Suprapubic skin (tissue), 4 donors: ENCODE measurements at regions not wholly inside any gene's neighbourhood (a gene's known extent, or its start where the extent isn't known, plus 50 kb on each side); places are given as distances from the start of the nearest gene placed in this dataset.
"Not testable (repeated sequence)": the region's sequence is repeated elsewhere in the genome, so short reads cannot be mapped to it uniquely, and the experiment has no call there.

Source experiments
- DNase-seq, 2 donors: peaks; one replicate each; pipeline ENCODE4 v3.0.0-alpha.2; 2019; ENCODE audit warnings: low spot score in 2 of 2
- H3K27ac ChIP-seq: fragments of 200-600 bp; sonication (generic); one replicate; pipeline ENCODE4 v1.5.1; 2019
- H3K27me3 ChIP-seq: fragments of 200-600 bp; sonication (generic); one replicate; pipeline ENCODE4 v1.5.1; 2019
- H3K36me3 ChIP-seq: fragments of 200-600 bp; sonication (generic); one replicate; pipeline ENCODE4 v1.5.1; 2019
- H3K4me1 ChIP-seq: fragments of 200-600 bp; sonication (generic); one replicate; pipeline ENCODE4 v1.5.1; 2019
- H3K4me3 ChIP-seq: fragments of 200-600 bp; sonication (generic); one replicate; pipeline ENCODE4 v1.5.1; 2019; ENCODE audit warnings: mild to moderate bottlenecking
- H3K9me3 ChIP-seq: fragments of 200-600 bp; sonication (generic); one replicate; pipeline ENCODE4 v1.5.1; 2019
- EP300 ChIP-seq: sonication (generic); formaldehyde crosslinking; IDR thresholded peaks from one replicate; pipeline ENCODE4 v1.6.1; 2017; ENCODE audit warnings: antibody characterized with exemption
- POLR2A ChIP-seq, 2 donors: fragments of 450-650 bp; IDR thresholded peaks; one replicate each; pipeline ENCODE4 v1.6.1; 2017; ENCODE audit warnings: antibody characterized with exemption in 2 of 2, mild to moderate bottlenecking in 2 of 2, moderate library complexity in 2 of 2
- POLR2AphosphoS5 ChIP-seq, 3 donors: sonication (generic); formaldehyde crosslinking; IDR thresholded peaks; one replicate each; pipeline ENCODE4 v1.6.1; 2017; ENCODE audit warnings: antibody characterized with exemption in 3 of 3
- WGBS: methylation state at CpG from one replicate; pipeline ENCODE4 v1.1.5; 2018; 5-methylcytosine and 5-hydroxymethylcytosine counted together
- TF ChIP-seq, protein P1 (sequence below), 2 donors: fragments of 200-600 bp in 1 of 2; fragments of 450-650 bp in 1 of 2; sonication (generic) in 1 of 2; IDR thresholded peaks; one replicate each; pipeline ENCODE4 v1.5.1; 2016 to 2019; ENCODE audit warnings: antibody characterized with exemption in 2 of 2, mild to moderate bottlenecking in 1 of 2, moderate library complexity in 1 of 2

DNA sequence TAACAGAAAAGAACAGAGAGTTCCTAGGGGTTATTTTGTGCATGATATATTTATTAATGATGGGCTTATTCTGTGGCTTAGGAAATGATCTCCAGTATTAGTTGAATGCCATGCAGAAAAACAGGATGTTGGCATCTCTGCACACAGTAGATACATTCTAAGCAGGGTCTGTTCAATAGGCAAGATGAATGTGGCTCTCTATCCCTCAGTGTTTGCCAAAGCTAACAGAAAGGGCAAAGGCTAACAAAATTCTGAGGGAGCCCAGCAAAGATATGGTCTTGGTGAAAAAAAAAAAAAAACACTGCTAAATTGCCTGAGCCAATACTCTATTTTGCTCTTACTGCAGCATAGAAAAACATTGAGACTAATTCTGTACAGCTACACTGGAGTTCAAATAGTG is 1095.8 kb downstream of the UQCRFS1 start:
- no peak for DNase-seq
- Histone ChIP-seq H3K4me1 (no peaks in the 10 kb centered on the region), H3K36me3 (no peaks in the 10 kb centered on the region), H3K4me3 (no peak overlapping the region), H3K27ac (no peak overlapping the region), H3K9me3 (no peaks in the 10 kb centered on the region), H3K27me3 (no peaks in the 10 kb centered on the region)
- TF ChIP-seq POLR2A (IDR thresholded peaks at IDR 0.05): no peak
- no peak for TF ChIP-seq EP300
- TF ChIP-seq, protein P1, sequence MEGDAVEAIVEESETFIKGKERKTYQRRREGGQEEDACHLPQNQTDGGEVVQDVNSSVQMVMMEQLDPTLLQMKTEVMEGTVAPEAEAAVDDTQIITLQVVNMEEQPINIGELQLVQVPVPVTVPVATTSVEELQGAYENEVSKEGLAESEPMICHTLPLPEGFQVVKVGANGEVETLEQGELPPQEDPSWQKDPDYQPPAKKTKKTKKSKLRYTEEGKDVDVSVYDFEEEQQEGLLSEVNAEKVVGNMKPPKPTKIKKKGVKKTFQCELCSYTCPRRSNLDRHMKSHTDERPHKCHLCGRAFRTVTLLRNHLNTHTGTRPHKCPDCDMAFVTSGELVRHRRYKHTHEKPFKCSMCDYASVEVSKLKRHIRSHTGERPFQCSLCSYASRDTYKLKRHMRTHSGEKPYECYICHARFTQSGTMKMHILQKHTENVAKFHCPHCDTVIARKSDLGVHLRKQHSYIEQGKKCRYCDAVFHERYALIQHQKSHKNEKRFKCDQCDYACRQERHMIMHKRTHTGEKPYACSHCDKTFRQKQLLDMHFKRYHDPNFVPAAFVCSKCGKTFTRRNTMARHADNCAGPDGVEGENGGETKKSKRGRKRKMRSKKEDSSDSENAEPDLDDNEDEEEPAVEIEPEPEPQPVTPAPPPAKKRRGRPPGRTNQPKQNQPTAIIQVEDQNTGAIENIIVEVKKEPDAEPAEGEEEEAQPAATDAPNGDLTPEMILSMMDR (IDR thresholded peaks at IDR 0.05): no peak
- TF ChIP-seq POLR2AphosphoS5 (IDR thresholded peaks at IDR 0.05): no peak

DNA sequence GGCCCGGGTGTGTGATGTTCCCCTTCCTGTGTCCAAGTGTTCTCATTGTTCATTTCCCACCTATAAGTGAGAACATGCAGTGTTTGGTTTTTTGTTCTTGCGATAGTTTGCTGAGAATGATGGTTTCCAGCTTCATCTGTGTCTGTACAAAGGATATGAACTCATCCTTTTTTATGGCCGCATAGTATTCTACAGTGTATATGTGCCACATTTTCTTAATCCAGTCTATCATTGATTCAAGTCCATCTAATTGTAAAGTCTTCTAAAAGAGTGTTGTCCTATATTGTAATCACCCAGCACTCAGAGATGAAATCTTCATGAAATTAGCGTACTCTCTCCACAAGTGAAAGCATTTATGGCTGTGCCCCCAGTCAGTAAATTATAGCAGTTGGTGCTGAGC is 1096.6 kb downstream of the UQCRFS1 start:
- WGBS: 95% methylated on average over 4 of the region's 4 CpGs
- H3K4me3 ChIP-seq, H3K36me3 ChIP-seq, H3K27me3 ChIP-seq, H3K4me1 ChIP-seq, DNase-seq, H3K27ac ChIP-seq, H3K9me3 ChIP-seq: not testable (repeated sequence)

DNA sequence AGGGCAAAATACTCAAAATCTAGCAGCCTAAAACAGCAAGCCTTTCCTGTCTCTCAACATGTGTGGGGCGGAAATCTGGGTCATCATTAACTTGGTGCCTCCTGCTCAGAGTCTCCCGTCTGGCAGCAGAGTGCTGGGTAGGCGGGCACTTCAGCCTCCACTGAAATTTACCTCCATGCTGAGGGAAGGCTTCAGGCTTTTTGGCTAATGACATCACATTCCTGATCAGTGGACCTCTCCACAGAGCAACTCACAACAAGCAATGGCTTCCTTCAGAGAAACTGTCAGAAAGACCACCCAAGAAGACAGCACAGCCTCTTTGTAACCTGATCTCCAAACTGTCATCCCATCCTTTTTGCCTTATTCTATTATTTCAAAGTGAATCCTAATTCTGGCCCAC is 1109.0 kb downstream of the UQCRFS1 start:
- peaks cover 2% of the 10 kb centered on the region for H3K9me3 ChIP-seq
- no peak overlapping the region for H3K4me3 ChIP-seq
- no peaks in the 10 kb centered on the region for H3K4me1 ChIP-seq
- no peaks in the 10 kb centered on the region for H3K27me3 ChIP-seq
- TF ChIP-seq EP300 (no peak), POLR2AphosphoS5 (IDR thresholded peaks at IDR 0.05) (no peak), POLR2A (IDR thresholded peaks at IDR 0.05) (no peak)
- TF ChIP-seq, protein P1 (IDR thresholded peaks at IDR 0.05): no peak
- no peaks in the 10 kb centered on the region for H3K36me3 ChIP-seq
- WGBS: 24% methylated on average over 3 of the region's 3 CpGs
- DNase-seq: no peak
- no peak overlapping the region for H3K27ac ChIP-seq

DNA sequence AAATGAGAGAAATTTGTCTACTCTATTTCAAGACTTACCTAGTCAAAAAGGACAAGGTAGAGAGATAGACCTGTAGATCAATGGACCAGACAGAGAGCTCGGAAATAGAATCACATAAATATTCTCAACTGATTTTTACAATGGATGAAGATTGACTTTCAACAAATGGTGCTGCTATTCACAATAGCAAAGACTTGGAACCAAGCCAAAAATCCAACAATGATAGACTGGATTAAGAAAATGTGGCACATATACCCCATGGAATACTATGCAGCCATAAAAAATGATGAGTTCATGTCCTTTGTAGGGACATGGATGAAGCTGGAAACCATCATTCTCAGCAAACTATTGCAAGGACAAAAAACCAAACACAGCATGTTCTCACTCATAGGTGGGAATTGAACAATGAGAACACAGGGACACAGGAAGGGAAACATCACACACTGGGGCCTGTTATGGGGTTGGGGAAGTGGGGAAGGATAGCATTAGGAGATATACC is 1128.2 kb downstream of the UQCRFS1 start:
- 84% methylated on average over 1 of the region's 1 CpG for WGBS
- DNase-seq, H3K27ac ChIP-seq, H3K36me3 ChIP-seq, H3K27me3 ChIP-seq, H3K4me3 ChIP-seq, H3K4me1 ChIP-seq, H3K9me3 ChIP-seq: not testable (repeated sequence)

DNA sequence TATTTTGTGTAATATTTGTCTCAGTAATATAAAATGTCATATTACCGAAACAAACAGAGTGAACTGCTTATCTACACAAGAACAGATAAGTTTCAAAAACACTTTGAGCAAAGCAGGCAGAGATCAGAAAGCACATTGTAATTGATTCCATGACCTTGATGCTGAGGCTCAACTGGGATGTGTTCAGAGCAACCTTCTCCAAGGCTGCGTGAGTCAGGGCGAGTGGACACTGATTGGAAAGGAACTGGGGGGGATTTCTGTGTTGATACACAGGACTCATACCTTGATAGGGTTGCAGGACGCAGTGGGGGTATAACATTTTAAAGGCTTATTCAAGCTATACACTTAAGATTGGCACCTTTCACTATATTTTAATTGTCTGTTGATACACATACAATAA is 1136.3 kb downstream of the UQCRFS1 start:
- DNase-seq: no peak
- no peak overlapping the region for H3K27ac ChIP-seq
- TF ChIP-seq, protein P1 (IDR thresholded peaks at IDR 0.05): no peak
- TF ChIP-seq EP300 (no peak), POLR2AphosphoS5 (IDR thresholded peaks at IDR 0.05) (no peak), POLR2A (IDR thresholded peaks at IDR 0.05) (no peak)
- H3K27me3 ChIP-seq: no peaks in the 10 kb centered on the region
- H3K36me3 ChIP-seq: no peaks in the 10 kb centered on the region
- no peaks in the 10 kb centered on the region for H3K9me3 ChIP-seq
- WGBS: 84% methylated on average over 4 of the region's 4 CpGs
- no peak overlapping the region for H3K4me3 ChIP-seq
- no peaks in the 10 kb centered on the region for H3K4me1 ChIP-seq

DNA sequence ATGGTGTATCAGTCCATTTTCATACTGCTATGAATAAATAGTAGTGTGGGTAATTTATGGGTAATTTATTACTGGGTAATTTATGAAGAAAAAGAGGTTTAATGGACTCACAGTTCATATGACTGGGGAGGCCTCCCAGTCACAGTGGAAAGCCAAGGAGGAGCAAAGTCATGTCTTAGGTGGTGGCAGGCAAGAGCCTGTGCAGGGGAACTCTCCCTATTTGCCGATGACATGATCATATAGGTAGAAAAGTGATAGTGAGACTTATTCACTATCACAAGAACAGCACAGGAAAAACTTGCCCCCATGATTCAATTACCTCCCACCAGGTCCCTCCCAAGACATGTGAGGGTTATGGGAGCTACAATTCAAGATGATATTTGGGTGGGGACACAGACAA is 1137.7 kb downstream of the UQCRFS1 start:
- no peaks in the 10 kb centered on the region for H3K27me3 ChIP-seq
- no peak overlapping the region for H3K4me3 ChIP-seq
- 100% methylated on average over 1 of the region's 1 CpG for WGBS
- no peak overlapping the region for H3K27ac ChIP-seq
- no peaks in the 10 kb centered on the region for H3K9me3 ChIP-seq
- DNase-seq: no peak
- TF ChIP-seq POLR2AphosphoS5 (IDR thresholded peaks at IDR 0.05) (no peak), EP300 (no peak), POLR2A (IDR thresholded peaks at IDR 0.05) (no peak)
- TF ChIP-seq, protein P1 (IDR thresholded peaks at IDR 0.05): no peak
- no peaks in the 10 kb centered on the region for H3K4me1 ChIP-seq
- no peaks in the 10 kb centered on the region for H3K36me3 ChIP-seq
